MM.1S (cell line): ENCODE measurements at regions not wholly inside any gene's neighbourhood (a gene's known extent, or its start where the extent isn't known, plus 50 kb on each side); places are given as distances from the start of the nearest gene placed in this dataset.

Source experiments
- DNase-seq: peaks from one replicate; pipeline ENCODE4 v3.0.0-alpha.2; 2015
- H2AFZ ChIP-seq: fragments of 300-600 bp; sonication (generic); 2 replicates; pipeline ENCODE4 v1.6.0; 2016; ENCODE audit warnings: antibody characterized with exemption, low read length
- H3F3A ChIP-seq: fragments of 300-600 bp; sonication (generic); 2 replicates; pipeline ENCODE4 v1.6.1; 2016; ENCODE audit warnings: mild to moderate bottlenecking, antibody characterized with exemption, low read length, moderate library complexity, mixed read lengths; ENCODE audit not compliant: insufficient read depth
- H3K27ac ChIP-seq: fragments of 300-600 bp; sonication (generic); 2 replicates; pipeline ENCODE4 v1.5.1; 2016; ENCODE audit warnings: mild to moderate bottlenecking, low read length
- H3K27me3 ChIP-seq: fragments of 300-600 bp; sonication (generic); replicated peaks from 2 replicates; pipeline ENCODE4 v1.6.0; 2016; ENCODE audit warnings: low read length; ENCODE audit not compliant: insufficient read depth
- H3K36me3 ChIP-seq: fragments of 300-600 bp; sonication (generic); replicated peaks from 2 replicates; pipeline ENCODE4 v1.6.1; 2016; ENCODE audit warnings: mild to moderate bottlenecking, low read length, mixed read lengths; ENCODE audit not compliant: insufficient read depth
- H3K4me1 ChIP-seq: fragments of 300-600 bp; sonication (generic); 2 replicates; pipeline ENCODE4 v1.6.1; 2016; ENCODE audit warnings: low read length, mixed read lengths
- H3K4me2 ChIP-seq: fragments of 300-600 bp; sonication (generic); 2 replicates; pipeline ENCODE4 v1.6.0; 2016; ENCODE audit warnings: low read depth, low read length
- H3K4me3 ChIP-seq: fragments of 300-600 bp; sonication (generic); 2 replicates; pipeline ENCODE4 v1.5.1; 2016; ENCODE audit warnings: low read length, mixed read lengths
- H3K79me2 ChIP-seq: fragments of 300-600 bp; sonication (generic); 2 replicates; pipeline ENCODE4 v1.6.1; 2016; ENCODE audit warnings: mixed run types, low read length, mixed read lengths
- H3K9ac ChIP-seq: fragments of 300-600 bp; sonication (generic); 2 replicates; pipeline ENCODE4 v1.6.1; 2016; ENCODE audit warnings: low read length, mixed read lengths
- H3K9me2 ChIP-seq: fragments of 300-600 bp; sonication (generic); replicated peaks from 2 replicates; pipeline ENCODE4 v1.6.1; 2016; ENCODE audit warnings: mild to moderate bottlenecking, low read length, mixed read lengths; ENCODE audit not compliant: insufficient read depth
- H3K9me3 ChIP-seq: fragments of 300-600 bp; sonication (generic); replicated peaks from 2 replicates; pipeline ENCODE4 v1.6.1; 2016; ENCODE audit warnings: mild to moderate bottlenecking, low read length, mixed read lengths; ENCODE audit not compliant: insufficient read depth
- H4K20me1 ChIP-seq: fragments of 300-600 bp; sonication (generic); 2 replicates; pipeline ENCODE4 v1.6.1; 2016; ENCODE audit warnings: mild to moderate bottlenecking, low read length, moderate library complexity, mixed read lengths; ENCODE audit not compliant: insufficient read depth
- CTCF ChIP-seq: fragments of 300-600 bp; sonication (generic); IDR thresholded peaks from 2 replicates; pipeline ENCODE4 v1.5.1; 2016; ENCODE audit warnings: antibody characterized with exemption, low read length, mixed read lengths
- EZH2 ChIP-seq: fragments of 300-600 bp; sonication (generic); optimal IDR thresholded peaks from 2 replicates; pipeline ENCODE3; 2017; ENCODE audit warnings: low read depth, mild to moderate bottlenecking, antibody characterized with exemption, low read length, mixed read lengths
- EZH2phosphoT487 ChIP-seq: fragments of 300-600 bp; sonication (generic); IDR thresholded peaks from 2 replicates; pipeline ENCODE4 v1.6.1; 2018; ENCODE audit warnings: antibody characterized with exemption, low read length

- Histone ChIP-seq H3K4me3 (no peak overlapping the region), H2AFZ (no peak overlapping the region), H4K20me1 (no peaks in the 10 kb centered on the region), H3K27ac (no peak overlapping the region), H3K36me3 (no peaks in the 10 kb centered on the region), H3K9ac (no peak overlapping the region), H3K4me2 (no peak overlapping the region), H3K9me2 (no peaks in the 10 kb centered on the region), H3F3A (no peaks in the 10 kb centered on the region), H3K9me3 (no peaks in the 10 kb centered on the region), H3K4me1 (no peaks in the 10 kb centered on the region), H3K79me2 (no peaks in the 10 kb centered on the region), H3K27me3 (no peaks in the 10 kb centered on the region)
- TF ChIP-seq EZH2phosphoT487 = no peak
- TF ChIP-seq EZH2 = no peak
- TF ChIP-seq CTCF = no peak
- no peak for DNase-seq
Observed at GRCh38 chr4:28730304-28730703, 1869.7 kb downstream of the STIM2 start.

- H3K9ac ChIP-seq = no peak overlapping the region
- no peaks in the 10 kb centered on the region for H3K36me3 ChIP-seq
- H2AFZ ChIP-seq = no peak overlapping the region
- TF ChIP-seq CTCF = no peak
- H3K9me2 ChIP-seq = no peaks in the 10 kb centered on the region
- no peaks in the 10 kb centered on the region for H3K79me2 ChIP-seq
- no peak overlapping the region for H3K27ac ChIP-seq
- H3K4me1 ChIP-seq = no peaks in the 10 kb centered on the region
- no peaks in the 10 kb centered on the region for H4K20me1 ChIP-seq
- no peak overlapping the region for H3K4me2 ChIP-seq
- no peaks in the 10 kb centered on the region for H3K27me3 ChIP-seq
- no peak for DNase-seq
- no peak overlapping the region for H3K4me3 ChIP-seq
- no peaks in the 10 kb centered on the region for H3K9me3 ChIP-seq
- H3F3A ChIP-seq = no peaks in the 10 kb centered on the region
Observed at GRCh38 chr4:28744066-28744465, 1883.4 kb downstream of the STIM2 start.

- Histone ChIP-seq H3K9me2 (no peaks in the 10 kb centered on the region), H3K4me1 (no peaks in the 10 kb centered on the region), H3K4me2 (no peak overlapping the region), H3K9ac (no peak overlapping the region), H3K9me3 (no peaks in the 10 kb centered on the region), H4K20me1 (no peaks in the 10 kb centered on the region), H3K4me3 (no peak overlapping the region), H3K36me3 (no peaks in the 10 kb centered on the region), H2AFZ (no peak overlapping the region), H3K27ac (no peak overlapping the region), H3K27me3 (no peaks in the 10 kb centered on the region), H3F3A (no peaks in the 10 kb centered on the region), H3K79me2 (no peaks in the 10 kb centered on the region)
- DNase-seq = no peak
- no peak for TF ChIP-seq CTCF
- TF ChIP-seq EZH2 = no peak
- no peak for TF ChIP-seq EZH2phosphoT487
Observed at GRCh38 chr4:28754376-28754775, 1893.7 kb downstream of the STIM2 start.

- H3K27ac ChIP-seq = no peak overlapping the region
- H3K79me2 ChIP-seq = no peaks in the 10 kb centered on the region
- H3K9ac ChIP-seq = no peak overlapping the region
- no peak overlapping the region for H3K4me3 ChIP-seq
- no peaks in the 10 kb centered on the region for H3K9me3 ChIP-seq
- no peak for DNase-seq
- no peaks in the 10 kb centered on the region for H3K27me3 ChIP-seq
- H3K9me2 ChIP-seq = no peaks in the 10 kb centered on the region
- H3F3A ChIP-seq = no peaks in the 10 kb centered on the region
- no peak overlapping the region for H2AFZ ChIP-seq
- H4K20me1 ChIP-seq = no peaks in the 10 kb centered on the region
- H3K4me1 ChIP-seq = no peaks in the 10 kb centered on the region
- no peaks in the 10 kb centered on the region for H3K36me3 ChIP-seq
- H3K4me2 ChIP-seq = no peak overlapping the region
- no peak for TF ChIP-seq CTCF
Observed at GRCh38 chr4:28755081-28755480, 1894.4 kb downstream of the STIM2 start.
